ENCODE measurements at regions not wholly inside any gene's neighbourhood (a gene's known extent, or its start where the extent isn't known, plus 50 kb on each side); places are given as distances from the start of the nearest gene placed in this dataset.

DNA sequence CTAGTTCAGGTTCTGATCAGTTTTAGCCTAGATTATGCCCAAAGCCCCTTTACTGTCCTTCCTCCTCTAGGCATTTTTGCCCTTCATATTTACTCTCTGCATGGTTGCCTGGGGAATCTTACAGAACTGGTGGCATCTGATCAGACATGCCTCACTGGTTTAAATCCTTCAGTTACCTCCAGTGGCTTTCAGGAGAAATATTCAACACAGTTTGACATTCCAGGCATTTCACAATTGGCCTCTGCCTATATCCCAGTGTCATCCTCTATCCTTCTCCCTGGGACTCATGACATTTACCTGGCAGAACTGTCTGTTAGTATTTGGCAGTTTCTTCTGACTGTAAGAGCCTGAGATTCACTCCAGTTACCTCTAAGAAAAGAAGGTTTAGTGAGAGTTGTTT is 152.9 kb upstream of the MEIS1 start:
- no peak overlapping the region for H3K14ac ChIP-seq (replicated peaks; ENCODE audit: low read depth, low read length)
- H2AFZ ChIP-seq (replicated peaks; ENCODE audit: low read length, poor library complexity), result no peak overlapping the region
- no peak for DNase-seq
- H4K8ac ChIP-seq (ENCODE audit: low read depth in 2 of 2, low read length in 2 of 2), result no peak overlapping the region
- no peaks in the 10 kb centered on the region for H3K79me1 ChIP-seq (ENCODE audit: low read depth in 1 of 2, low read length in 2 of 2)
- H3K27me3 ChIP-seq (ENCODE audit: control insufficient read depth, insufficient read depth, low read length), result no peaks in the 10 kb centered on the region
- no peak overlapping the region for H4K91ac ChIP-seq (ENCODE audit: insufficient read depth, low read depth, low read length)
- H2BK5ac ChIP-seq (ENCODE audit: low read depth, low read length, poor library complexity, severe bottlenecking), result no peak overlapping the region
- H4K20me1 ChIP-seq (ENCODE audit: insufficient read depth, low read length), result no peaks in the 10 kb centered on the region
- H3K27ac ChIP-seq (ENCODE audit: insufficient read depth, low read length), result no peak overlapping the region
- no peak overlapping the region for H2AK9ac ChIP-seq (replicated peaks; ENCODE audit: low read depth, low read length, poor library complexity)
- H3K4me3 ChIP-seq (ENCODE audit: insufficient read depth, low read depth, low read length), result no peak overlapping the region
- no peak overlapping the region for H2BK120ac ChIP-seq (ENCODE audit: low read depth, low read length)
- H2BK15ac ChIP-seq (ENCODE audit: low read depth, low read length), result no peak overlapping the region
- no peaks in the 10 kb centered on the region for H3K4me1 ChIP-seq (ENCODE audit: control insufficient read depth, insufficient read depth, low read length)
- intact Hi-C loops (cut with micrococcal nuclease), result no loop called here
- H3K36me3 ChIP-seq (ENCODE audit: control insufficient read depth, insufficient read depth, low read length), result no peaks in the 10 kb centered on the region
- no peaks in the 10 kb centered on the region for H3K9me3 ChIP-seq (ENCODE audit: control insufficient read depth, insufficient read depth, low read length)
- CTCF ChIA-PET, result no interaction called here
- no peak overlapping the region for H3K18ac ChIP-seq (ENCODE audit: low read depth, low read length)
- POLR2A ChIA-PET (ENCODE audit: unreplicated experiment), result no interaction called here
- H3K23ac ChIP-seq (ENCODE audit: low read depth, low read length), result no peak overlapping the region
- no peaks in the 10 kb centered on the region for H3K9me1 ChIP-seq (ENCODE audit: insufficient read depth, low read length)
- no peak overlapping the region for H3K4ac ChIP-seq (ENCODE audit: low read depth, low read length)
- ATAC-seq (ENCODE audit: low read depth), result no peak
- no TSS peak for BruUV-seq (replicated peaks)
- dilution Hi-C loops (cut with HindIII; ENCODE audit: low sequenced_read_pairs, unreplicated experiment), result no loop called here
- no peak overlapping the region for H2AK5ac ChIP-seq (ENCODE audit: low read depth, low read length)
- no peak overlapping the region for H2BK20ac ChIP-seq (ENCODE audit: low read depth, low read length)
- no peak overlapping the region for H3K4me2 ChIP-seq (ENCODE audit: low read depth, low read length)
- in situ Hi-C loops (cut with MboI; ENCODE audit: low sequenced_read_pairs), result no loop called here
- H3K9ac ChIP-seq (ENCODE audit: low read depth, low read length), result no peak overlapping the region
- no peak overlapping the region for H3K56ac ChIP-seq (ENCODE audit: extremely low read depth, insufficient read depth, low read length)
- no peak for TF ChIP-seq SMC3 (IDR thresholded peaks at IDR 0.05; ENCODE audit: low read depth, low read length)
- TF ChIP-seq, protein P1, sequence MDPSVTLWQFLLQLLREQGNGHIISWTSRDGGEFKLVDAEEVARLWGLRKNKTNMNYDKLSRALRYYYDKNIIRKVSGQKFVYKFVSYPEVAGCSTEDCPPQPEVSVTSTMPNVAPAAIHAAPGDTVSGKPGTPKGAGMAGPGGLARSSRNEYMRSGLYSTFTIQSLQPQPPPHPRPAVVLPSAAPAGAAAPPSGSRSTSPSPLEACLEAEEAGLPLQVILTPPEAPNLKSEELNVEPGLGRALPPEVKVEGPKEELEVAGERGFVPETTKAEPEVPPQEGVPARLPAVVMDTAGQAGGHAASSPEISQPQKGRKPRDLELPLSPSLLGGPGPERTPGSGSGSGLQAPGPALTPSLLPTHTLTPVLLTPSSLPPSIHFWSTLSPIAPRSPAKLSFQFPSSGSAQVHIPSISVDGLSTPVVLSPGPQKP (IDR thresholded peaks at IDR 0.05; ENCODE audit: borderline replicate concordance, low read depth, low read length), result no peak
- no peak for TF ChIP-seq POLR2A (IDR thresholded peaks at IDR 0.05; ENCODE audit: low read depth, low read length)
- TF ChIP-seq NFE2L2 (IDR thresholded peaks at IDR 0.05; ENCODE audit: low read depth, low read length), result no peak
- no peak for TF ChIP-seq BHLHE40 (IDR thresholded peaks at IDR 0.05; ENCODE audit: low read depth, low read length)
- TF ChIP-seq MAZ (IDR thresholded peaks at IDR 0.05; ENCODE audit: borderline replicate concordance, low read depth, low read length), result no peak
- no peak for TF ChIP-seq CEBPB (IDR thresholded peaks at IDR 0.05; ENCODE audit: low read depth, low read length)
- H4K5ac ChIP-seq (ENCODE audit: low read depth, low read length), result no peak overlapping the region

Data from IMR-90 (cell line).